ENCODE measurements at regions not wholly inside any gene's neighbourhood (a gene's known extent, or its start where the extent isn't known, plus 50 kb on each side); places are given as distances from the start of the nearest gene placed in this dataset.

DNA sequence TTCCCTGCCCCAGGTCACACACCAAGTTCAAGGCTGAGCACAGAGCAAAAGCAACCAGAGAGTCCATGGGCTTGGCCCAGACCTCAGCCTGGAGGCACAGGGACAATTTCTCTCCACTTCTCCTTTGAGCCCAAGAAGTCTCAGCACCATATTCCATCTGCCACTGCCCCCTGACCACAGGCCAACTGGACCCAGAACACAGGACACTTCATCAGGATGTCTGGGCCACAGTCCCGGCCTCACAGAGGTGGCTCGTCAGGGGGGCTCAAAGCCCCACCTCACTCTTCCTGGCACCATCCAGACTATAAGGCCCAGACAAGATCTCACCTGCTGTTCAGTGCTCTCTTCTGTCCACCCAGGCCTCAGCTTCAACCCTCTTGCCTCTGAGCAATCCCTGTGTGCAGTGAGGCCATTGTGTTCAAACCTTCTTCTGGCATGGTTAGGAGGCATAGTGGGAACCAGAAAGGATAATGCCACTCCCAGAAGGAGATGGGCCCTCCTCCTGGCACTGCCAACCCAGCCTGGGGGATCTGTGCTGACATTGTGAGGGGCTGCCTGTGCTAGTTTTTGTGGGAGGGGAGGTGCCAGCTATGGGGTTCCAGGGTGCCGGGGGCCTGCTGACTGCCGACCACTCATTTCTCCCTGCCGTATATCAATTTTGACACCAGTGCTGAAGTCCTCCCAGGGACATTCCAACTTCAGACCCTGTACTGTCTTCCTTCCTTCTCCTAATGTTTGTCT, 49.7 kb upstream of the ANTXRL start:
- Histone ChIP-seq H3K4me1 (no peaks in the 10 kb centered on the region), H3K27me3 (no peaks in the 10 kb centered on the region), H3K9me3 (no peaks in the 10 kb centered on the region), H3K4me3 (no peak overlapping the region), H3K27ac (no peak overlapping the region), H3K36me3 (no peaks in the 10 kb centered on the region)
- DNase-seq: no peak
- TF ChIP-seq, protein P1, sequence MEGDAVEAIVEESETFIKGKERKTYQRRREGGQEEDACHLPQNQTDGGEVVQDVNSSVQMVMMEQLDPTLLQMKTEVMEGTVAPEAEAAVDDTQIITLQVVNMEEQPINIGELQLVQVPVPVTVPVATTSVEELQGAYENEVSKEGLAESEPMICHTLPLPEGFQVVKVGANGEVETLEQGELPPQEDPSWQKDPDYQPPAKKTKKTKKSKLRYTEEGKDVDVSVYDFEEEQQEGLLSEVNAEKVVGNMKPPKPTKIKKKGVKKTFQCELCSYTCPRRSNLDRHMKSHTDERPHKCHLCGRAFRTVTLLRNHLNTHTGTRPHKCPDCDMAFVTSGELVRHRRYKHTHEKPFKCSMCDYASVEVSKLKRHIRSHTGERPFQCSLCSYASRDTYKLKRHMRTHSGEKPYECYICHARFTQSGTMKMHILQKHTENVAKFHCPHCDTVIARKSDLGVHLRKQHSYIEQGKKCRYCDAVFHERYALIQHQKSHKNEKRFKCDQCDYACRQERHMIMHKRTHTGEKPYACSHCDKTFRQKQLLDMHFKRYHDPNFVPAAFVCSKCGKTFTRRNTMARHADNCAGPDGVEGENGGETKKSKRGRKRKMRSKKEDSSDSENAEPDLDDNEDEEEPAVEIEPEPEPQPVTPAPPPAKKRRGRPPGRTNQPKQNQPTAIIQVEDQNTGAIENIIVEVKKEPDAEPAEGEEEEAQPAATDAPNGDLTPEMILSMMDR (IDR thresholded peaks at IDR 0.05): no peak
- intact Hi-C loops (cut with DNase I; ENCODE audit: low total_unique reads): no loop called here

Measured in tibial artery (tissue), 4 donors.